NCI-H774 (cell line): ENCODE measurements at regions not wholly inside any gene's neighbourhood (a gene's known extent, or its start where the extent isn't known, plus 50 kb on each side); places are given as distances from the start of the nearest gene placed in this dataset.

ENCODE experiments used
- DNase-seq: peaks from one replicate; lab custom pipeline; 2025; lab: John Stamatoyannopoulos, UW

DNA sequence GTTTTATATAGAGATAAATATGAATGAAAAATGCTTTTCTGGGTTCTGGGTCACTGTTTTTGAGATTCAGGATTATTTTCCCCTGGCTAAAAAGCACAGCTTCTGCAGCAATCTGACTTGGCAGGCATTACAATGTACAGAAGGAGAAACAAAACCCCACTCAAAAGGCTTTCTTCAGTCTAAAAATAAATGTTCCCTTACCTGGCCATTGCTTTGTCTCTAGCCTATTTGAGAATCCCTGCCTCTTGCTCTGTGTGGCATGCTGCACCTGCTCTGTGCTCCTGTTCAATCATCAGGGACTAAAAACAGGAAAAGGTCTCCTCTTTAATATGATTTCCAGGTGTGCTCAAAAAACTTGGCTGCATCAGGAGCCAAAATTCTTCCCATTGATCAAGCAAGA lies 187.4 kb upstream of the STAC start:
- peak; percentile 60 for DNase-seq

- DNase-seq: no peak
These were observed 186.9 kb upstream of the STAC start for GRCh38 chr3:36193448-36193847.

DNA sequence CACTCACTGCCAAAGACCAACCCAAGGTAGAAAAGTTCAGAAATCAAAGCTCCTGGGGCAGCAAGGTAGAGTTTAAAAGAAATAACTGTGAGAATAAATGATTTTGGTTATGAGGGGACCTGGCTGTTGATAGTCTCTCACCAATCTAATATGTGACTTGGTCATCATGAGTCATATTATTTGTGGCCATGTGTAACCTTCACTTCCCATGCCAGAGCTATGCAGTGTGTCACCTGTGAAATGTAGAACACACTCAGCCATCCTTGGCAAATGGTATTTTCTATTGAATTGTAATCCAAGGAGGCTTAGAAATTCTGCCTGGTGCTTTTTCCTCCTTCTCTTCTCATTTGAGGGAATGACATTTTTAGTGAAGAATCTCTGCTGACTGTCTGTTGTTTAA lies 184.2 kb upstream of the STAC start:
- no peak for DNase-seq

DNA sequence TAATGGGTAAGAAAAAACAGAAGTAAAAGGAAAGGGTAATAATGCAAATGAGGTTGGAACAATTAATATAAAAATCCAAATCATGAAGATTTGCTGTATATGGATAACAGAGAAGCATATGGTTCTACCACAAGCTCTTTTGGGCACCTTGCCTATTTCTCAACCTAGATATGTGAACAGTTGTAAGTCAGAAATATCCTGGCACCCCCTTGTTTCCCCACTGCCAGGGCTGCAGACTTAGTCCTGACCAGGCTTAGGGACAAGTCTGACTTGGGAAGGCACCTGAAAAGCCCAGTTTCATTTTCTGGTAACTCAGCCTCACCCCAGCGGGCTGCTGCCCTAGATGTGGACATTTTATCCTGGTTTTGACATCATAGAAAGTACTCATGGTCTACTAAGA lies 183.2 kb upstream of the STAC start:
- no peak for DNase-seq

- DNase-seq: no peak
These were observed 178.8 kb upstream of the STAC start for GRCh38 chr3:36201546-36201945.

DNA sequence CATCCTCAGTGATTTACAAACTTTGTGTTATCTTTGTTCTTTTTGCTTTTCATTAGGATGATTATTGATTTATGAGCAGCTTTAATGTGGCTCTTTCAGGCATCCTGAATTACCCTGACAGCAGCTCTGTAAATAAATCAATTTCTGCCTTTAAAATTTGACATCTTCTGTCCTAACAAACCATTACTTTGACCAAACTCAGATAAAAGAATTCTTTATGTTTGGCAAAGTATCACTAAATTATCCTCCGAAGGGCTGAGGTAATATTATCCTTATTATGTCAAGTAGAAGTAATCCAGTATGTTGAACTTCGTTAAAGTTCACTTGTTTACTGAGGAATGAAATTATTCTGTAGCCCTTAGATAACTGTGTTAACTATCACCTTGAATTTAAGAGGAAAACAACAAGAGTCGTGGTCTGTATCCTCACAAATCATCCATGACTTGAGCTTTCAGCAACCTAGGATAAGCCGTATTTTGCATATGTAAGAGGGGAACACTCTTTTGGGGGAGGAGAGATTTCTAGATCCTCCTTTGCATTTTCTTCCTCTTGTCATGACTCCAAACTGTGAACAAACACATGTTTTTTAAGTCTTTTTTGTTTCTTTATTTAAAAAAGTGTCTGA lies 173.2 kb upstream of the STAC start:
- no peak for DNase-seq

GRCh38 chr3:36210840-36211651 lies 169.3 kb upstream of the STAC start:
- DNase-seq: no peak

DNA sequence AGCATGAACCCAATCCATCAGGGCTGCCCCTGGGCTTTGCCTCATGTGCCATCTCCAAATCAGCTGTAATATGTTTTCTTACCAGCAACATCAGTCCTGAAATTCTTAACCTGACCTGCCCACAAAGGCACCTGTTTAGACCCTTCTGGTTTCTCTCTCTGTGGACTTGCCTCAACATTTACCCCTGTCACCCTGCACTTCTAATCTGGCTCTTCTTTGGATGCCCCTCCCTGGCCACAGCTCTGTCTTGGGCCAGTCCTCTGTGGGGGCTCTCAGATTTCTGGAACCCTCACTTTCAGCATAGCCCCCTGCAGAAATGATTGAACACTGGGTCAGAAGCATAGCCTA lies 168.7 kb upstream of the STAC start:
- no peak for DNase-seq

GRCh38 chr3:36212251-36212650 lies 168.1 kb upstream of the STAC start:
- no peak for DNase-seq

DNA sequence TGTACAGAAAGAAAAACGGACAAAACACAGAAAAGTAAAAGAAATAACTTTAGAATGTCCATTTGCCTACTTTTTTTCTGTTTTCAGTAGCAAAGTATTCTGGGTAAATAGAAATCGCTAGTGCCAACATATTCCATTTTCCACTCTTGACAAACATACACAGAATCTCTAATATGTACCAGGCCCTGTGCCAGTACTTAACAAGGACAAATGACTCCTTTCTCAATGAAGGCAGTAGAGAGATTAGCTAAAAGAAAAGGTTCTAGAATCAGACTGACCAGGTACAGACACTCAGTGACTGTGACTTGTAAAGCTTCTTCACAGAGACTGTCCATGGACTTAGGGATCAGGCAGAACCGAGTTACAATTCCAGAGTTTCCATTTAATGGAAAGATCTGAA lies 165.8 kb upstream of the STAC start:
- no peak for DNase-seq

DNA sequence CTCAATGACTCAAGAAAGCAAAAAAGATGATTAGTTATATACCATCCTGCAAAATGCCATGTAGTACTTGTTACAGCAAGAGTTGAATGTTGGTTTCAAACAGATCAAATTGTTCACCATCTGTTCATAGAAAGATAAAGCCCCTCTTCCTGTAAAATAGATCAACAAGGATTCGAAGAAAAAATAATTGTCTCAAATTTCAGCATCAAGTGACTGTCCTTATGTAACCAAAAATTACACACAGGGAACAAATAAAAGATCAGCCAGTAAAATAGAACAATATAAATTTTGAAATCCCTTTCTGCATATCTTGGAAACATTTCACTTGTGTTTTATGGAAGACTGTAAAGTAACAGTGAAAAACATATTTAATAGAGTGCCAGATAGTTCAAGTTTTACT lies 165.1 kb upstream of the STAC start:
- DNase-seq: no peak

DNA sequence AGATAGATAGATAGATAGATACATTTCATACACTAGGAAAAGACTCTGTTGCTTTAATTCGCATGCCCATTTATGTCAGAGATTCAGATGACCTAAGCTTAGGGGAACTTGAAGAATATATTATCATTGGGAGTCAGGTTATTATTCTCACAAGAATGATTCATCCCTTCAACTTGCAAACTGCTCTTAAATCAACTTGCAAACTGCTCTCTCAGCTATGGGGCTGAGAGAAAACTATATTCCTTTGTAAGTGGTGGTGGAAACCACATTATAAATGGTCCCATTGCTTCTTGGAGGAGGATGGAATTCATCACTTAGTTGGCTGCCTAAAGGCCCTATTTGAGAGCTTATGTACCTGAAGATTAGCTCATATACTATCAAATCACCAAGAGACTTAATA lies 160.9 kb upstream of the STAC start:
- no peak for DNase-seq

DNA sequence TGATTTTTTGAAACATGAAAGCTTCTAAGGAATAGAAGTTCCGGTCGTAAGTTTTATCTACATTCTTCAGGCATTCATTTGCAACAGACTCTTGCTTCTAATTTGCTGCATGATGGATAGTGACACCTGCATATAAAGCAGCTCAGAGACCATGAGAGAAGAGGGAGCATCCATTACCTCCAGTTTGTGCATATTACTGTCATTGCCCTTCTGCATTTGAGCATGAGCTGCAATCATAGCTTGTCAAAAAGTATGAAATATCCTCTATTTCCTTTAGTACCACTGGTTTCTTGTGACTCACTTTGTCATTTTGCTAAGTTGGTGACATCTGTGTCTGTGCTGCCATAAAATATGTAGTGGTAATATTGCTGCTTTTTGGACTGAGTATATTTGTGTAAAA lies 160.1 kb upstream of the STAC start:
- DNase-seq: no peak

DNA sequence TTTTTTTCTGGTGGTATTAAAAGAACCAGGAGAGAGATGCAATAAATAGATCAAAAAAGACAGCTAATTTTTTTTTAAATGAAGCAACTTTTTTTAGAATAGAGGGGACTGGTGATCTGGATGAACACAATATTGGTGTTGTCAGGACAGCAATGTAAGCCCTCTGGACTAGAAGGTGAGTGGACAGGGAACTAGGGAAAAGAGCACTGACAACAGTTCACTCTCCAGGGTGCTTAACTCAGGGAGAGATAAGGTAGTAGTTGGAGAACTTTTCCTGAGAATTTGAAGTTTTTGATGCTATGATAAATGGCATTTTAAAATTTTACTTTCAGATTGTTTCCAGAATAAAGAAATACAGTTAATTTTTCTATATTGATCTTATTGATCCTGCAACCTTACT lies 158.3 kb upstream of the STAC start:
- DNase-seq: no peak

DNA sequence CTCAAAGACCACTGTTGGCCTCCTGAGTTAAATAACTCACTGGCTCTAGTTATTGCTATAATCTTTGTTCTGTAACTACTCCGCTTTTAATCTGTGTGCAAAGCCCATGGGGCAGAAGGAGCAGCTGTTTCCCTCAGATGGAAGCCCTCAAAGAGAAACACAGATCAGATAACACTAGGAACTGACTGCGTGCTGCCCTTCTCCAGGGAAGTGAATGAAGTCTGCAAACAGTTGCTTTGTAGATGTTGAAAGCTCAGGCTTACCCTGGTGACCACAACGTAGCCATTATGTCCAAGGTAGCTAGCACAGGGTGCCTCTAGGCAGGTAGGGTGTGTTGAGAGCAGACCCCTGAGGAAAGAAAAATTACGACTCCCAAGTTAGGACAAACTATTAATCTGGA lies 152.3 kb upstream of the STAC start:
- peak; percentile 8 for DNase-seq

DNA sequence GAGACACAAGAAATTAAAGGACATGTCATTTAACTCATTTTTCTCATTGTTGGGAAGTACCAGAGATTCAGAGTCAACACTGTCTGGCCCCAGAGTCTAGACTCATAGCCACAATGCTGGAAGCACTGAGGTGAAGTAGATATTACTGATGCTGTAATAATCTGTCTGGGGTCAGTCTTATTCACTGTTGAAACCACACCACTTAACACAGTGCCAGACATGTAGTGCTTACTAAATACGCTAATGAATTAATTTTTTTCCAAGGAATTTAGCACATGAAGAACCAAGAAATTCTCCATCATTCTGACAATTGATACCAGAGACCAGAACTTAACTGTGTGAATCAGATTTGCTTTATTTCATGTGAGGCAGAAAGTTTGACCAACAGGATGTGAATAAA lies 150.8 kb upstream of the STAC start:
- no peak for DNase-seq

DNA sequence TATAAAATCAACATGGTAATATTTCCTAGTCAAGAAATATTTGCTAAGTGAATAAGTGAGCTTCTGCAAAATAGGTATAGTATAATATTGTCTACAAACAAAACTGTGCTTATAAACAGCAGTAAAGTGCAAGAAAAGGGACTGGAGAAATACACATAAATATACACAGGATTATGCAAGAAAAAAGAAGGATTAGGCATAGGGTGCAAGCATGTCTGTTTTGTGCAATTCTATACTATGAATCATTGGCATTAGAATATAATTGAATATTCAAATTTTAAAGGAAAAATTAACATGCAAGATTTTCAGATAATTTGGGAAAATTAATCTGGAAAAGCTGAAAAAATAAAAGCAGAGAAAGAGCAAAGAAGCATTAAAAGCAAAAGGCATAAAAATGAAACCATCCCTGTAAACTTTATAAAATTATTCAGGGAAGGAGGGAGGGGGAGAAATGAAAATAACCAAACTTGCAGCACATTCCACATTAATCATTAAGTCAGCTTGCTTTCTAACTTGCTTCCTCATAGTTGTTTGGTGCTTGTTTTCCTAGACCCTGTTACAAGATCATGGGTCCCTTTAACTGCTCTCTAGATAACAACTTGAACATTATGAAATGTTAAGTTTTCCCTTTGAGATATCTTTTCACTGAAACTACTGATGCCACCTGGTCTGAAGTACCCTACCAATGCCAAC lies 147.4 kb upstream of the STAC start:
- no peak for DNase-seq

GRCh38 chr3:36244728-36245127 lies 135.6 kb upstream of the STAC start:
- no peak for DNase-seq

- no peak for DNase-seq
These were observed 131.9 kb upstream of the STAC start for GRCh38 chr3:36248374-36248773.

GRCh38 chr3:36250191-36250590 lies 130.1 kb upstream of the STAC start:
- no peak for DNase-seq

DNA sequence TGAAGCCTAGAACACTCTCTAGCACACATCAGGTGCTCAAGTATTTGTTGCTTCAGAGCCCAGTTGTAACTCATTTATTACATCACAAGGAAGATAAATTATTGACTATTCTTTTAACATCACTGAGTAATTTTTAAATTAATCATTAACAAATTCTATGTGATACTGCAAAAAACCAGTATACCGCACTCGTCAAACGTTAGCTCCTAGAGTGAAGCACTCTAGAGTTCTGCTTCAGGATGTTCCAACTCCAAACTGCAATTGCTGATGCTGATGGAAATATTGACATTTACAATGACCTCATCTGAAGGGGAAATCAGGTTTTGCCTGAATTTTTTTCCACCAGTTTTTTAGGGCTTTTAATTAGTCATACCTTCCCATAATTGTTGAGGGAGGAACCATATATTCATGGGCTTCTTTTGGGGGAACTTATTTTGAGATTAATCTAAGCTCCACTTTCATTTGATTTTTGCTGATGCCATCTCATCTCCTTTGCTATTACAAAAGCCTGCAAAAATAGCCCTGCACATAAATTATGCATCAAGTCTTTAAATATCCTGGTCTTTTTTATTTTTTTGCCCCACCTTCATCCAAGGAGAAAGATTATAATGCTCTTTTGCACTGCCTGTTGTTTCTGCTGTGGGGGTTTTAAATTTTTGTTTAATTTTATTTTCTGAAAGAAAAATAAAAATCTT lies 123.0 kb upstream of the STAC start:
- DNase-seq: no peak

DNA sequence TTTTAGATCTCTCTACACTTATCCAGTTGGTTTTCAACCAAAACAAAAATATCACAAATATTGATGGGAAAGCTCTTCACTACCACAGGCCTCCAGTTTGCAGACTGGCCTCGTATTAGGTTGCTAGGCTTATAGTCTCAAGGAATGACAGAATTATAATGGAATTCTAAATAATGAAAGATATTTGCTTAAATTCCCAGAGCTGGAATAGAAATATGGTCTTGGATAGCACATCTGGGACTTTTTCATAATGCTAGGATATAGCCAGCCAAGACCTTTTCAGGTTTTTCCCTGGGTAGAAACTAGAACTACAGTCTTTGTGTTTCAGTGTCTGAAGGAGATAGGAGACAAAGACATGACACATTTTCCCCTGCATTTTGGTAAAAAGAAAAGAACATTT lies 121.9 kb upstream of the STAC start:
- DNase-seq: no peak

- no peak for DNase-seq
These were observed 120.7 kb upstream of the STAC start for GRCh38 chr3:36259580-36259979.
